Epithelial cell of esophagus (primary cell): ENCODE measurements at regions not wholly inside any gene's neighbourhood (a gene's known extent, or its start where the extent isn't known, plus 50 kb on each side); places are given as distances from the start of the nearest gene placed in this dataset.

Experiments
- DNase-seq: peaks from one replicate; pipeline ENCODE4 v3.0.0; 2010; ENCODE audit warnings: low read depth
- H3K4me3 ChIP-seq: 2 replicates; pipeline ENCODE4 v1.5.1; 2011; ENCODE audit warnings: mild to moderate bottlenecking, low read length, control low read depth
- TF ChIP-seq, protein P1 (sequence below): IDR thresholded peaks from 2 replicates; pipeline ENCODE4 v1.5.1; 2011; ENCODE audit warnings: low read depth, mild to moderate bottlenecking, low read length, control low read depth, inconsistent platforms; ENCODE audit not compliant: insufficient read depth; ENCODE audit errors: missing control alignments

DNA sequence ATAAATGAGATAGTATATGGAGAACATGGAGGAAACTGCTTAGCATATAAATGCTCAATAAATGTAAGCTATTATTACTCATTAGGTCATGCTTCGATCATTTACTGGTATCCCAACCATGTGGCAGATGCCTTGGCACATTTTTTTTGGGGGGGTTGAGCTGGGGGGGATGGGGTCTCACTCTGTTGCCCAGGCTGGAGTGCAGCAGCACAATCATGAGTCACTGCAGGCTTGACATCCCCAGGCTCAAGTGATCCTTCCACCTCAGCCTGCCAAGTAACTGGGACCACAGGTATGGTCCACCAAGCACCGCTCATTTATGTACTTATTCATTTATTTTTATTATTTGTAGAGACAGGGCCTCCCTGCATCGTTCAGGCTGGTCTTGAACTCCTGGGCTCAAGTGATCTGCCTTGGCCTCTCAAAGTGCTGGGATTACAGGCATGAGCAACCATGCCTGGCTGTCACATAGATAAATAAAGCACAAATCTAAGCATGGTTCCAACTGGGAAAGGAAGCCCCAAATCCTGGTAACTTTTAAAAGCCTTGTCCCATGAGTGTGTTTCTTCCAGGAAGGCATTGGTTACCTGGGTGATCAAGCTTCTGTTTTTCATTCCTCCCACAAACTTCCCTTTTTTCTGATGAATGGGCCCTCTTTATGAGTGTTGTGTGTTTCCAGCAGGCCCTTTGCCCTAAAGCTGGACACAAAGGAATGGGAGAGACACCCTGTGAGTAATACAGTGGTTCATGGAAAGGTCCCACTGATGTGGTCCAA lies 147.4 kb upstream of the UMPS start:
- TF ChIP-seq, protein P1, sequence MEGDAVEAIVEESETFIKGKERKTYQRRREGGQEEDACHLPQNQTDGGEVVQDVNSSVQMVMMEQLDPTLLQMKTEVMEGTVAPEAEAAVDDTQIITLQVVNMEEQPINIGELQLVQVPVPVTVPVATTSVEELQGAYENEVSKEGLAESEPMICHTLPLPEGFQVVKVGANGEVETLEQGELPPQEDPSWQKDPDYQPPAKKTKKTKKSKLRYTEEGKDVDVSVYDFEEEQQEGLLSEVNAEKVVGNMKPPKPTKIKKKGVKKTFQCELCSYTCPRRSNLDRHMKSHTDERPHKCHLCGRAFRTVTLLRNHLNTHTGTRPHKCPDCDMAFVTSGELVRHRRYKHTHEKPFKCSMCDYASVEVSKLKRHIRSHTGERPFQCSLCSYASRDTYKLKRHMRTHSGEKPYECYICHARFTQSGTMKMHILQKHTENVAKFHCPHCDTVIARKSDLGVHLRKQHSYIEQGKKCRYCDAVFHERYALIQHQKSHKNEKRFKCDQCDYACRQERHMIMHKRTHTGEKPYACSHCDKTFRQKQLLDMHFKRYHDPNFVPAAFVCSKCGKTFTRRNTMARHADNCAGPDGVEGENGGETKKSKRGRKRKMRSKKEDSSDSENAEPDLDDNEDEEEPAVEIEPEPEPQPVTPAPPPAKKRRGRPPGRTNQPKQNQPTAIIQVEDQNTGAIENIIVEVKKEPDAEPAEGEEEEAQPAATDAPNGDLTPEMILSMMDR: no peak
- H3K4me3 ChIP-seq: no peak overlapping the region
- DNase-seq: no peak

DNA sequence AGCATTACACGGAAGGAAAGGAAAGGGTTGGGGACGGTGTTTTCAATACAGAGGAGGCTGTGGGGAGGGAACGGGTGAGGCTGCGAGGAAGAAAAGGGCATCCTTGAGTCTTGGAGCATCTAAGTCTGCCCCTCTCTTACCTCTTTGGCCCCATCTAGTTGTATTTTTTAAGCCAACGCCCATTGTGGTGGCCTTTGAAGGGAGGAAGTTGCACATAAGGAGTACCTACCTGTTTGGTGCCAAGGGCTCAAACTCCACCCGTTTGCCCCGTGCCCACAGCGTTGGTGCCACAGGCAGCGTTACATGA lies 146.1 kb upstream of the UMPS start:
- TF ChIP-seq, protein P1: no peak

DNA sequence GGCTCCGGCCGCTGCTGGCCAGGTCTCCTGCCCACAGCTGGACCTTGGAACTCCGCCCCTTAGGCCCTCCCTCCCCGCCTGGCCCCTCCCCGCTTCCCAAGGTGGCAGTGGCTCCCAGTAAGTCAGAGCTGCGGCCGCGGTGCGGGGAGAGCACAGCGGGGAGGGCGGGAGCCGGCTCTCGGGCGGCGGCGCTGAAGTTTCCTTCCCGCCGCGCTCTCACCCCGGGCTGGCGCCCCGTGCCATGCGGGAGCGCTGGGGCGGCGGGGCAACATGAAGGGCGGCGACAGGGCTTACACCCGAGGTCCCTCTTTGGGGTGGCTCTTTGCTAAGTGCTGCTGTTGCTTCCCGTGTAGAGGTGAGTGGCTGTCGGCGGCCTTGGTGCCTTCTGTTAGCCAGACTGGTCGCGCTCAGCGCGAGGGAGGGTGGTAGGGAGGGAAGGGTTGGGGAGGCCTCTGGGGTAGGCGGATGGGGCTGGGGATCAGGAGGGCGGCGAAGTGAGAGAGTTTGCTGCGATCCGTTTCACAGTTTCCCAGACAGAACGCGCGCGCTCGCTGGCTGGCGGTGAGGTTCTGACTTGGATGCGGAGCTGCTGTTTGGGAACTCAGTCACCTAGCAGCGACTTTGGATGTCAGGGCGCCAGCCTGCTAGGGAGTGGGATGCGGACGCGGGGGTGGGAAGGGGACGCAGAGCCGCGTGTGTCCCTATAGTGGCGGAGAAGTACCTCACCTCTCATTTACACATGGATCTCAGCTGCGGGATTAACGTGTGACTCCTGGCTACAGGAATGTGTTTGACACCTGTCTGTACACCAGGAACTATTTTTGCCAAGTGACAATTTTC lies 145.5 kb upstream of the UMPS start:
- TF ChIP-seq, protein P1: no peak
- peak overlapping the region; percentile 42 for H3K4me3 ChIP-seq
- DNase-seq: peak; percentile 53

More for the DNA sequence above, 146.1 kb upstream of the UMPS start:
- no peak for DNase-seq
- no peak overlapping the region for H3K4me3 ChIP-seq

DNA sequence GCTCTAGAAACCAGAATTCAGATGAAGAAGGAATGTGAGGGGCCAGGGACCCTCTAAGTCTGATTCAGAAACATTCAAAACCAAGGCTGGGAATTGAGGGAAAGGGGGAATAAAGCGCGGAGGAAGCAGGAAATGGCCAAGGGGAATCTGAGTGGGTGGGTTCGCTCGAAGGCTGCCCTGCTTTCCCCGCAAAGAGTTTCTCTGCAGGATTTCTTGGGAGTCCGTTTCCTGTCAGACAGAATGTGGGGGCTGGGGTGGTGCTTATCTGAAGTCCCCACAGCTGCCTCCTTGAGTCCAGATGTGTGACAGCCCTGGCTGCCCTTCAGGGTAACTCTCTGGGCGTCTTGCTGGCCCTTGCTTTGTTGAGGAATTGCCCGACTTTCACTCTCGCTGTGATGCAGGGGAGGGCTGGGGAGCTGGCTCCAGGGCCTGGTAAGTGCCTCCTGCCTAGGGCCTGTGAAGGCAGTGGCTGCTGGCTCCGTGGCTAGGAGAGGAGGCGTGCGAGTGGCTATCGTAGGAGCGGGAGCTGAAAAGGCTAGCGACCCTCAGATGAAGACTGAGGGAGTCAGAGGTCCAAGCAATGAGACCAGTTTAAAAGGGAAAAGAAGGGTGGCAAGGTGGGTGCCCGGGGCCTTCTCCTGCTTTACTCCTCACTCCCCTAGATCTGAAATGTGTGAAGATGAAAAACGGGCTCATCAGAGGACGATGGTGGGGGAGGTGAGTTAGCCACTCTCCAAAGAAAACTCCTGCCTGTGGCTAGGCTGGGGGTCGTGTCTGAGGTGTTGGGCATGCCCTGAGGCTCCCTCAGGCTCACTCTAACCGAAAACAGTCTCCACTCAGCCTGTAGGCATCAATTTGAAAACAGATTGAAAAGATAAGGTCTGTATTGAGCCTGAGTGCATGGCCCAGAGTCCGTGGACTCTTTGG lies 143.9 kb upstream of the UMPS start:
- no peak overlapping the region for H3K4me3 ChIP-seq
- TF ChIP-seq, protein P1: no peak
- no peak for DNase-seq

DNA sequence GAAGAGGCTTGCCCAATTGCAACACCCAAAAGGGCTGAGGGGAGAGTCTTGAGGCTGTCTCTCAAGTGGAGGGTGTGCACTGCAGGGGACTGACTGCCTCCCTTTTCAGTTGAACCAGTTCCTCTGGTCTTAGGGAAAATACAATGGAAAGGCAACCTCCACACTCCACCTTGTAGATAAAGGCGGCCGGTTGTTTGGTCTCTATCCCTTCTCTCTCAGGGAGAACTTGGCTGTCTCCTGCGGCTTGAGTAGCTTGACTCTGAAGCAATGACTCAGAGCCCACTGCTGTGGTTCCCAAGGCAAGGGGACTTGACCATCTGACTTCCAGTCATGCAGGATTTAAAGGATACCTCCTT lies 143.2 kb upstream of the UMPS start:
- DNase-seq: peak; percentile 62
- H3K4me3 ChIP-seq: no peak overlapping the region
- TF ChIP-seq, protein P1: no peak

DNA sequence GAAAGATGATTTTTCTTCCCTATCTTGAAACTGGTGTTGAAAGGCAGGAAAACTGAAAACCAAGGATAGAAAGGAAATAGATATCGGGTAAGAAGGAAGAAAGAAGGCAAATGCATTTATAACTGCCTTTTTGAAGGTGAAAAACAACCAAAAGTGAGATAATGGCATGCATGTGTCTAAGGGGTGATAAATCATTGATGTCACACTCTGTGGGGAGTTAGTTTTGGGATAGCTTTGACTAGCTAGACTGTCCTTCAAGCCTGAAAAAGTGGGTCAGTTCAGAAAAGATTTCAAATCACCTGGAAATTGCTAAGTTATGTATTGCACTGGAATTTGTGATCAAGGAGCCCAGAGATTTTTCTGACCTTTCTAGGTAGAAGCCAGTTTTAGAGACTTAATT lies 142.2 kb upstream of the UMPS start:
- DNase-seq: no peak
- H3K4me3 ChIP-seq: no peak overlapping the region
- TF ChIP-seq, protein P1: no peak
